ENCODE measurements at regions not wholly inside any gene's neighbourhood (a gene's known extent, or its start where the extent isn't known, plus 50 kb on each side); places are given as distances from the start of the nearest gene placed in this dataset.
"Not testable (repeated sequence)": the region's sequence is repeated elsewhere in the genome, so short reads cannot be mapped to it uniquely, and the experiment has no call there.

GRCh38 chr11:116371146-116371545 is 401.6 kb downstream of the BUD13 start:
- Histone ChIP-seq H3K27ac (no peak overlapping the region), H3K27me3 (no peaks in the 10 kb centered on the region), H3K4me3 (no peak overlapping the region), H3K4me1 (no peaks in the 10 kb centered on the region), H3K9me3 (no peaks in the 10 kb centered on the region), H3K36me3 (no peaks in the 10 kb centered on the region)
- ATAC-seq (ENCODE audit: low FRiP score in 2 of 2) (no peak), DNase-seq (no peak)
- WGBS, 2 donors = 56 to 63% methylated on average over 3 of the region's 3 CpGs
- TF ChIP-seq EP300 (IDR thresholded peaks at IDR 0.05) (no peak), POLR2AphosphoS5 (IDR thresholded peaks at IDR 0.05) (no peak), CTCF (IDR thresholded peaks at IDR 0.05) (no peak), POLR2A (IDR thresholded peaks at IDR 0.05) (no peak)

GRCh38 chr11:116368784-116369183 is 404.0 kb downstream of the BUD13 start:
- TF ChIP-seq CTCF (IDR thresholded peaks at IDR 0.05) = no peak
- no peak overlapping the region for H3K4me3 ChIP-seq
- ATAC-seq (ENCODE audit: low FRiP score in 2 of 2) (no peak), DNase-seq (no peak)
- H3K4me1 ChIP-seq = peaks cover 0 to 5% (median 0%) of the 10 kb centered on the region in 4 donors
- no peaks in the 10 kb centered on the region for H3K9me3 ChIP-seq
- H3K36me3 ChIP-seq = no peaks in the 10 kb centered on the region
- no peaks in the 10 kb centered on the region for H3K27me3 ChIP-seq
- 75 to 88% methylated on average over 5 of the region's 5 CpGs for WGBS, 2 donors
- no peak overlapping the region for H3K27ac ChIP-seq

- no peak for ATAC-seq (ENCODE audit: low FRiP score in 2 of 2)
- WGBS, 2 donors = 43 to 45% methylated on average over 4 of the region's 4 CpGs
Observed at GRCh38 chr11:116366980-116367645, 405.7 kb downstream of the BUD13 start.

GRCh38 chr11:116366451-116366850 is 406.3 kb downstream of the BUD13 start:
- TF ChIP-seq CTCF (IDR thresholded peaks at IDR 0.05) = no peak
- TF ChIP-seq POLR2A (IDR thresholded peaks at IDR 0.05) = no peak
- no peak for TF ChIP-seq EP300 (IDR thresholded peaks at IDR 0.05)
- TF ChIP-seq POLR2AphosphoS5 (IDR thresholded peaks at IDR 0.05) = no peak
- Histone ChIP-seq H3K36me3 (no peaks in the 10 kb centered on the region), H3K4me1 (peaks cover 0 to 5% (median 0%) of the 10 kb centered on the region in 4 donors), H3K27ac (no peak overlapping the region), H3K4me3 (no peak overlapping the region), H3K9me3 (no peaks in the 10 kb centered on the region), H3K27me3 (no peaks in the 10 kb centered on the region)
- ATAC-seq (ENCODE audit: low FRiP score in 2 of 2) (no peak), DNase-seq (no peak)
- 85% methylated on average over 1 of the region's 1 CpG; no CpG with 5 or more reads in 1 of the 2 donors for WGBS, 2 donors

More at GRCh38 chr11:116366980-116367645, 405.7 kb downstream of the BUD13 start:
- peaks cover 0 to 5% (median 0%) of the 10 kb centered on the region in 4 donors for H3K4me1 ChIP-seq
- no peak for DNase-seq
- no peaks in the 10 kb centered on the region for H3K9me3 ChIP-seq
- no peak overlapping the region for H3K4me3 ChIP-seq
- TF ChIP-seq EP300 (IDR thresholded peaks at IDR 0.05) = no peak
- no peak for TF ChIP-seq POLR2AphosphoS5 (IDR thresholded peaks at IDR 0.05)
- no peak for TF ChIP-seq POLR2A (IDR thresholded peaks at IDR 0.05)
- TF ChIP-seq CTCF (IDR thresholded peaks at IDR 0.05) = no peak
- H3K27me3 ChIP-seq = no peaks in the 10 kb centered on the region
- H3K27ac ChIP-seq = no peak overlapping the region
- H3K36me3 ChIP-seq = no peaks in the 10 kb centered on the region

GRCh38 chr11:116364925-116365324 is 407.9 kb downstream of the BUD13 start:
- WGBS, 2 donors = 80 to 81% methylated on average over 4 of the region's 4 CpGs
- not testable (repeated sequence) for H3K4me1 ChIP-seq; H3K27ac ChIP-seq; H3K27me3 ChIP-seq; H3K36me3 ChIP-seq; ATAC-seq (ENCODE audit: low FRiP score in 2 of 2); H3K4me3 ChIP-seq; H3K9me3 ChIP-seq; DNase-seq
